ENCODE measurements at regions not wholly inside any gene's neighbourhood (a gene's known extent, or its start where the extent isn't known, plus 50 kb on each side); places are given as distances from the start of the nearest gene placed in this dataset.

DNA sequence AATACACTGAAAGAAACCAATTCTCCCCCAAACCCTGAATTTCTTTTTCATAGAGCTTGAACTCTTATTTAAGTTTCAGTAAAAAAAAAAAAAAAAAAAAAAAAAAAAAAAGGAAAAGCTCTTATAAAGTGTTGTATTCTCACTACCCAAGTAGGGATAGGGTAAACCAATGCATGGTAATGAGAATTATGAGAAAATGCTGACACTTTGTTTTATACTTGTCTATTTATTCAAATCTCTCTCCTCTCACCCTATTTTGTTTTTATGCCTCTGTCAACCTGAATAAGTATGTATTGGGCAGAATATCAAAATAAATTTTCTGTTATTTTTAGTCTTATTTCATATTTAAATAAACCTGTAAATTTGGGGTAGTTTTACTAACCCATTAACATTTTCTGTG is 181.9 kb downstream of the GJA1 start:
- no peaks in the 10 kb centered on the region for H3K27me3 ChIP-seq (ENCODE audit: insufficient read depth, low read depth)
- no peak overlapping the region for H3K9ac ChIP-seq
- H3K36me3 ChIP-seq (ENCODE audit: insufficient read depth) = no peaks in the 10 kb centered on the region
- no peaks in the 10 kb centered on the region for H4K20me1 ChIP-seq (ENCODE audit: insufficient read depth)
- no peaks in the 10 kb centered on the region for H3K4me1 ChIP-seq (ENCODE audit: low read depth, poor library complexity, severe bottlenecking)
- TF ChIP-seq, protein P1, sequence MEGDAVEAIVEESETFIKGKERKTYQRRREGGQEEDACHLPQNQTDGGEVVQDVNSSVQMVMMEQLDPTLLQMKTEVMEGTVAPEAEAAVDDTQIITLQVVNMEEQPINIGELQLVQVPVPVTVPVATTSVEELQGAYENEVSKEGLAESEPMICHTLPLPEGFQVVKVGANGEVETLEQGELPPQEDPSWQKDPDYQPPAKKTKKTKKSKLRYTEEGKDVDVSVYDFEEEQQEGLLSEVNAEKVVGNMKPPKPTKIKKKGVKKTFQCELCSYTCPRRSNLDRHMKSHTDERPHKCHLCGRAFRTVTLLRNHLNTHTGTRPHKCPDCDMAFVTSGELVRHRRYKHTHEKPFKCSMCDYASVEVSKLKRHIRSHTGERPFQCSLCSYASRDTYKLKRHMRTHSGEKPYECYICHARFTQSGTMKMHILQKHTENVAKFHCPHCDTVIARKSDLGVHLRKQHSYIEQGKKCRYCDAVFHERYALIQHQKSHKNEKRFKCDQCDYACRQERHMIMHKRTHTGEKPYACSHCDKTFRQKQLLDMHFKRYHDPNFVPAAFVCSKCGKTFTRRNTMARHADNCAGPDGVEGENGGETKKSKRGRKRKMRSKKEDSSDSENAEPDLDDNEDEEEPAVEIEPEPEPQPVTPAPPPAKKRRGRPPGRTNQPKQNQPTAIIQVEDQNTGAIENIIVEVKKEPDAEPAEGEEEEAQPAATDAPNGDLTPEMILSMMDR (conservative IDR thresholded peaks at IDR 0.05; ENCODE audit: low read depth, low read length) = no peak
- no peak overlapping the region for H3K27ac ChIP-seq
- H3K4me3 ChIP-seq (IDR thresholded peaks at IDR 0.05; ENCODE audit: insufficient read depth, low read depth, low read length) = no peak overlapping the region
- no peak overlapping the region for H3K4me2 ChIP-seq
- H3K79me2 ChIP-seq (ENCODE audit: insufficient read depth, low read depth) = no peaks in the 10 kb centered on the region
- H2AFZ ChIP-seq (ENCODE audit: low read depth) = no peak overlapping the region

DNA sequence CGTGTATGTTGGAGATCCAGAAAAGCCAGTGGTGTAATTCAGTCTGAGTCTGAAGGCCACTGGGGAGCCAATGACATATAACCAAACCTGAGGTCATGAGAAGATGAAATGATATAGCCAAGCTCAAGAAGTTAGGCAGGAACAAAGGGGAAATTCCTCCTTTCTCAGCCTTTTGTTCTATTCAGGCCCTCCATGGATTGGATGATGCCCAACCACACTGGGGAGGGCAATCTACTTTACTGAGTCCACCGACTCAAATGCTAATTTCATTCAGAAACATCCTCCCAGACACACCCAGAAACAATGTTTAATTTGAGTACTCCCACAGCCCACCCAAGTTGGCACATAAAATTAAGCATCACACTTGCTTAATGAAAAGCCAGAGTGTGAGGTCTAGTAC is 183.6 kb downstream of the GJA1 start:
- Histone ChIP-seq H4K20me1 (ENCODE audit: insufficient read depth) (no peaks in the 10 kb centered on the region), H2AFZ (ENCODE audit: low read depth) (no peak overlapping the region), H3K4me1 (ENCODE audit: low read depth, poor library complexity, severe bottlenecking) (no peaks in the 10 kb centered on the region), H3K9ac (no peak overlapping the region), H3K79me2 (ENCODE audit: insufficient read depth, low read depth) (no peaks in the 10 kb centered on the region), H3K27ac (no peak overlapping the region), H3K27me3 (ENCODE audit: insufficient read depth, low read depth) (no peaks in the 10 kb centered on the region), H3K36me3 (ENCODE audit: insufficient read depth) (no peaks in the 10 kb centered on the region), H3K4me2 (no peak overlapping the region), H3K4me3 (IDR thresholded peaks at IDR 0.05; ENCODE audit: insufficient read depth, low read depth, low read length) (no peak overlapping the region)
- TF ChIP-seq, protein P1 (conservative IDR thresholded peaks at IDR 0.05; ENCODE audit: low read depth, low read length) = no peak

DNA sequence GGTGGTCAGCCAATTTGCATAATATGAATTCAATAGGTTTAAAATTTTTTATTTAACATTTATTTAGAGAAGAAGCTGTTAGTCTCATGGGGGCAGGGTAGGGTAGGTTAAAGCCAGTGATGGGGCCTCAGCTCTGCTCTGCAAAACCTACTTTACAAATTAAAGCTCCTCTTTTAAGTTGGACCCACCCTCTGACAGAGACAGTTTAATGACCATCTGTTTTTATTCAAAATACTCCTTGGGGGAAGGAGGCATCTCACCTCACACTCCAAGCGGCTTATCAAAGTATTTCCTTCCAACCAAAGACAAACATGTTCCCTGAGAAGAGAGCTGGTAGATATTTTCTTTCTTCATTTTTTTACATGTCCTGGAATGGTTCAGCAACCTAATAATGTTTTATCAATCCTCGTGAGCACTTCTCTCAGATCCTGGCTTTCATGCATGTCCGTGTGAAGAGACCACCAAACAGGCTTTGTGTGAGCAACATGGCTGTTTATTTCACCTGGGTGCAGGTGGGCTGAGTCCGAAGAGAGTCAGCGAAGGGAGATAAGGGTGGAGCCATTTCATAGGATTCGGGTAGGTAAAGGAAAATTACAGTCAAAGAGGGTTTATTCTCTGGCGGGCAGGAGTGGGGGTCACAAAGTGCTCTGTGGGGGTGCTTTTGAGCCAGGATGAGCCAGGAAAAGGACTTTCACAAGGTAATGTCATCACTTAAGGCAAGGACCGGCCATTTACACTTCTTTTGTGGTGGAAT is 184.7 kb downstream of the GJA1 start:
- no peaks in the 10 kb centered on the region for H3K4me1 ChIP-seq (ENCODE audit: low read depth, poor library complexity, severe bottlenecking)
- H4K20me1 ChIP-seq (ENCODE audit: insufficient read depth) = no peaks in the 10 kb centered on the region
- H3K4me2 ChIP-seq = no peak overlapping the region
- TF ChIP-seq, protein P1 (conservative IDR thresholded peaks at IDR 0.05; ENCODE audit: low read depth, low read length) = no peak
- no peaks in the 10 kb centered on the region for H3K79me2 ChIP-seq (ENCODE audit: insufficient read depth, low read depth)
- H2AFZ ChIP-seq (ENCODE audit: low read depth) = no peak overlapping the region
- H3K27me3 ChIP-seq (ENCODE audit: insufficient read depth, low read depth) = no peaks in the 10 kb centered on the region
- H3K4me3 ChIP-seq (IDR thresholded peaks at IDR 0.05; ENCODE audit: insufficient read depth, low read depth, low read length) = no peak overlapping the region
- H3K9ac ChIP-seq = no peak overlapping the region
- H3K27ac ChIP-seq = no peak overlapping the region
- no peaks in the 10 kb centered on the region for H3K36me3 ChIP-seq (ENCODE audit: insufficient read depth)

DNA sequence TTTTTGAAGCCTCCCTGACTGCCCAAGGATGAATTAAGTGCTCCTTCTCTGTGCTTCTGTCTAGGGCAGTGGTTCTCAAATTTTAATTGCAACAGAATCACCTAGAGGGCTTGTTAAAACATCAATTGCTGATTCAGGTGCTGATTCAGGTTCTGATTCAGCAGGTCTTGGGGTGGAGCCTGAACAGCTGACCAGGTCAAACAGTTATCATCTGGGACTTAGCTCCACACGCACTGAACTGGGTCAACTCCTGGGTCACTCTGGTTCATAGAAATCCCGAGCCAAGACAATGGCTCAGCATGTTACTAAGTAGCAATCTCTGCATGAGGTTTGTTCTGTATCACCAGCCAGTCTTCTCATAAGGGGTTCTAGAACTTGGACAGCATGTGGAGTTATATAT is 192.3 kb downstream of the GJA1 start:
- no peaks in the 10 kb centered on the region for H4K20me1 ChIP-seq (ENCODE audit: insufficient read depth)
- no peak overlapping the region for H3K4me3 ChIP-seq (IDR thresholded peaks at IDR 0.05; ENCODE audit: insufficient read depth, low read depth, low read length)
- no peak overlapping the region for H3K9ac ChIP-seq
- no peak overlapping the region for H3K27ac ChIP-seq
- no peaks in the 10 kb centered on the region for H3K4me1 ChIP-seq (ENCODE audit: low read depth, poor library complexity, severe bottlenecking)
- H3K4me2 ChIP-seq = no peak overlapping the region
- no peaks in the 10 kb centered on the region for H3K79me2 ChIP-seq (ENCODE audit: insufficient read depth, low read depth)
- no peaks in the 10 kb centered on the region for H3K36me3 ChIP-seq (ENCODE audit: insufficient read depth)
- H3K27me3 ChIP-seq (ENCODE audit: insufficient read depth, low read depth) = no peaks in the 10 kb centered on the region
- no peak overlapping the region for H2AFZ ChIP-seq (ENCODE audit: low read depth)
- TF ChIP-seq, protein P1 (conservative IDR thresholded peaks at IDR 0.05; ENCODE audit: low read depth, low read length) = no peak
